HCT116 (cell line): ENCODE measurements at regions not wholly inside any gene's neighbourhood (a gene's known extent, or its start where the extent isn't known, plus 50 kb on each side); places are given as distances from the start of the nearest gene placed in this dataset.

Source experiments
- ATAC-seq: fragments of 200-7000 bp; cut with Tn5 transposase; 2 replicates; pipeline ENCODE4 v1.9.1; 2020; ENCODE audit warnings: mild to moderate bottlenecking, moderate library complexity
- BruUV-seq: library from RNA; stranded (reverse); fragments of 400-500 nt; replicated peaks from 2 replicates; lab custom pipeline; 2021; lab: Mats Ljungman, UMichigan
- CTCF ChIA-PET: fragments of 300-600 bp; sonication (Branson Sonifier 250); formaldehyde crosslinking; loops from one replicate; lab custom pipeline; 2021; ENCODE audit warnings: antibody characterized with exemption; lab: Charles Lee
- POLR2A ChIA-PET: fragments of 300-600, 350-600 bp; sonication (Branson Sonifier 250); formaldehyde crosslinking; loops from one replicate; lab custom pipeline; 2021; ENCODE audit warnings: antibody characterized with exemption; lab: Charles Lee
- RAD21 ChIA-PET, 2 experiments: fragments of 300-600 bp; sonication (Branson Sonifier 250); formaldehyde crosslinking; loops; one replicate each; lab custom pipeline; 2023; ENCODE audit warnings: low total read pairs in 2 of 2; ENCODE audit not compliant: uncharacterized antibody in 2 of 2, unreplicated experiment in 2 of 2, low non-redundant PET in 1 of 2; lab: Charles Lee
- DNase-seq: peaks from one replicate; pipeline ENCODE4 v3.0.0-alpha.2; 2010; ENCODE audit warnings: low read depth, low spot score
- H2AFZ ChIP-seq: fragments of 200-600 bp; shearing (Covaris generic), sonication (generic); 2 replicates; pipeline ENCODE4 v1.6.1; 2017; ENCODE audit warnings: low read depth, mixed run types, mixed read lengths, antibody characterized with exemption, low read length; ENCODE audit not compliant: poor library complexity, severe bottlenecking
- H3K27ac ChIP-seq: 2 replicates; pipeline ENCODE4 v1.5.1; 2012; ENCODE audit warnings: low read depth, low read length
- H3K27me3 ChIP-seq: fragments of 200-600 bp; sonication (generic); 2 replicates; pipeline ENCODE4 v1.6.1; 2016; ENCODE audit warnings: mixed run types, low read length, mixed read lengths; ENCODE audit not compliant: insufficient read depth
- H3K36me3 ChIP-seq, 2 experiments: fragments of 200-500 bp in 1 of 2; fragments of 200-600 bp in 1 of 2; sonication (Bioruptor generic) in 1 of 2; sonication (generic) in 1 of 2; 2 replicates each; pipeline versions ENCODE4 v1.5.1 to v1.6.1; 2014 to 2016; ENCODE audit warnings: low read length in 2 of 2, inconsistent platforms in 1 of 2, mixed read lengths in 1 of 2, mixed run types in 1 of 2; ENCODE audit not compliant: insufficient read depth in 2 of 2, control insufficient read depth in 1 of 2
- H3K4me1 ChIP-seq, 2 experiments: fragments of 200-600 bp in 1 of 2; sonication (generic) in 1 of 2; 2 replicates each; pipeline versions ENCODE4 v1.5.1 to v1.6.1; 2012 to 2017; ENCODE audit warnings: low read length in 2 of 2, inconsistent platforms in 1 of 2, mild to moderate bottlenecking in 1 of 2, mixed read lengths in 1 of 2, mixed run types in 1 of 2, moderate library complexity in 1 of 2; ENCODE audit not compliant: insufficient read depth in 2 of 2, control insufficient read depth in 1 of 2
- H3K4me2 ChIP-seq: fragments of 200-600 bp; sonication (generic); 2 replicates; pipeline ENCODE4 v1.6.1; 2017; ENCODE audit warnings: mixed run types, low read length, mixed read lengths
- H3K4me3 ChIP-seq, 2 experiments: fragments of 200-600 bp in 1 of 2; sonication (generic) in 1 of 2; replicated peaks in 1 of 2; 2 replicates each; pipeline ENCODE4 v1.5.1; 2011 to 2016; ENCODE audit warnings: low read length in 2 of 2, control low read depth in 1 of 2, low read depth in 1 of 2, mild to moderate bottlenecking in 1 of 2, mixed read lengths in 1 of 2, mixed run types in 1 of 2
- H3K79me2 ChIP-seq: fragments of 200-600 bp; sonication (generic); 2 replicates; pipeline ENCODE4 v1.6.1; 2017; ENCODE audit warnings: mild to moderate bottlenecking, mixed run types, low read length, moderate library complexity, mixed read lengths; ENCODE audit not compliant: insufficient read depth
- H3K9ac ChIP-seq: fragments of 200-600 bp; sonication (generic); 2 replicates; pipeline ENCODE4 v1.6.1; 2016; ENCODE audit warnings: low read length, mixed read lengths
- H3K9me2 ChIP-seq: fragments of 200-600 bp; sonication (generic), shearing (Covaris generic); 2 replicates; pipeline ENCODE4 v1.6.1; 2017; ENCODE audit warnings: mixed run types, mild to moderate bottlenecking, moderate library complexity; ENCODE audit not compliant: insufficient read depth
- H3K9me3 ChIP-seq, 2 experiments: fragments of 200-500 bp in 1 of 2; fragments of 200-600 bp in 1 of 2; sonication (Bioruptor generic) in 1 of 2; sonication (generic) in 1 of 2; 2 replicates each; pipeline ENCODE4 v1.6.1; 2014 to 2017; ENCODE audit warnings: low read length in 2 of 2, mixed read lengths in 2 of 2, inconsistent platforms in 1 of 2, low read depth in 1 of 2, mild to moderate bottlenecking in 1 of 2, mixed run types in 1 of 2, moderate library complexity in 1 of 2; ENCODE audit not compliant: control insufficient read depth in 1 of 2, insufficient read depth in 1 of 2
- H4K20me1 ChIP-seq: fragments of 200-600 bp; sonication (generic), shearing (Covaris generic); 2 replicates; pipeline ENCODE4 v1.6.1; 2017; ENCODE audit warnings: mixed run types, mild to moderate bottlenecking, moderate library complexity; ENCODE audit not compliant: insufficient read depth
- CEBPB ChIP-seq: IDR thresholded peaks from 2 replicates; pipeline ENCODE4 v1.6.1; 2012; ENCODE audit warnings: low read depth
- EGR1 ChIP-seq: IDR thresholded peaks from 2 replicates; pipeline ENCODE4 v1.6.1; 2012; ENCODE audit warnings: low read depth
- ELF1 ChIP-seq: IDR thresholded peaks from 2 replicates; pipeline ENCODE4 v1.6.1; 2012; ENCODE audit warnings: low read depth, borderline replicate concordance
- EZH2 ChIP-seq: fragments of 200-600 bp; sonication (generic); IDR thresholded peaks from 2 replicates; pipeline ENCODE4 v1.6.1; 2017; ENCODE audit warnings: antibody characterized with exemption, mixed run types
- EZH2phosphoT487 ChIP-seq: fragments of 200-600 bp; IDR thresholded peaks from 2 replicates; pipeline ENCODE4 v1.6.1; 2018; ENCODE audit warnings: antibody characterized with exemption, borderline replicate concordance
- FOSL1 ChIP-seq: IDR thresholded peaks from 2 replicates; pipeline ENCODE4 v1.6.1; 2012; ENCODE audit warnings: low read depth
- JUND ChIP-seq: IDR thresholded peaks from 2 replicates; pipeline ENCODE4 v1.6.1; 2012
- POLR2A ChIP-seq: IDR thresholded peaks from 2 replicates; pipeline ENCODE4 v1.7.0; 2011; ENCODE audit warnings: borderline replicate concordance; ENCODE audit not compliant: insufficient read depth, insufficient read length; ENCODE audit errors: extremely low read depth
- POLR2AphosphoS5 ChIP-seq: IDR thresholded peaks from 2 replicates; pipeline ENCODE4 v1.6.1; 2011; ENCODE audit warnings: mild to moderate bottlenecking, low read depth, low read length, moderate library complexity
- SIN3A ChIP-seq: IDR thresholded peaks from 2 replicates; pipeline ENCODE4 v1.6.1; 2012; ENCODE audit warnings: low read depth
- SRF ChIP-seq: IDR thresholded peaks from 2 replicates; pipeline ENCODE4 v1.6.1; 2012; ENCODE audit warnings: low read depth
- TCF7L2 ChIP-seq: IDR thresholded peaks from 2 replicates; pipeline ENCODE4 v1.7.0; 2011; ENCODE audit warnings: borderline replicate concordance, inconsistent platforms; ENCODE audit not compliant: insufficient read depth, insufficient read length; ENCODE audit errors: extremely low read depth
- YY1 ChIP-seq: IDR thresholded peaks from 2 replicates; pipeline ENCODE4 v1.6.1; 2011; ENCODE audit warnings: low read length, low read depth, moderate library complexity, mild to moderate bottlenecking; ENCODE audit not compliant: insufficient replicate concordance; ENCODE audit errors: extremely low read depth
- ZFX ChIP-seq: fragments of 450-650 bp; IDR thresholded peaks from 2 replicates; pipeline ENCODE4 v1.6.1; 2017
- ZNF274 ChIP-seq: fragments of 200-500 bp; sonication (Bioruptor generic); IDR thresholded peaks from 2 replicates; pipeline ENCODE4 v1.6.1; 2014; ENCODE audit warnings: mild to moderate bottlenecking, low read depth, low read length, inconsistent platforms
- intact Hi-C: fragments of 100-400 bp; cut with micrococcal nuclease; formaldehyde crosslinking; loops from 2 replicates; pipeline ENCODE4 v1.10.0; 2022
- TF ChIP-seq, protein P1 (sequence below): IDR thresholded peaks from 2 replicates; pipeline ENCODE4 v1.6.1; 2012; ENCODE audit warnings: low read depth
- TF ChIP-seq, protein P2 (sequence below): IDR thresholded peaks from 2 replicates; pipeline ENCODE4 v1.6.1; 2012
- TF ChIP-seq, protein P3 (sequence below): IDR thresholded peaks from 2 replicates; pipeline ENCODE4 v1.6.1; 2012
- TF ChIP-seq, protein P4 (sequence below): IDR thresholded peaks from 2 replicates; pipeline ENCODE4 v1.6.1; 2011; ENCODE audit warnings: mild to moderate bottlenecking, low read length, moderate library complexity; ENCODE audit not compliant: insufficient replicate concordance; ENCODE audit errors: extremely low read depth
- TF ChIP-seq, protein P5 (sequence below), 3 experiments: fragments of 200-600 bp in 1 of 3; sonication (generic) in 1 of 3; IDR thresholded peaks in 2 of 3; conservative IDR thresholded peaks in 1 of 3; 2 replicates each; pipeline ENCODE4 v1.5.1; 2012 to 2017; ENCODE audit warnings: low read depth in 2 of 3, low read length in 2 of 3, antibody characterized with exemption in 1 of 3, borderline replicate concordance in 1 of 3, control low read depth in 1 of 3, mild to moderate bottlenecking in 1 of 3, mixed read lengths in 1 of 3, mixed run types in 1 of 3, moderate library complexity in 1 of 3; ENCODE audit not compliant: insufficient read depth in 1 of 3

DNA sequence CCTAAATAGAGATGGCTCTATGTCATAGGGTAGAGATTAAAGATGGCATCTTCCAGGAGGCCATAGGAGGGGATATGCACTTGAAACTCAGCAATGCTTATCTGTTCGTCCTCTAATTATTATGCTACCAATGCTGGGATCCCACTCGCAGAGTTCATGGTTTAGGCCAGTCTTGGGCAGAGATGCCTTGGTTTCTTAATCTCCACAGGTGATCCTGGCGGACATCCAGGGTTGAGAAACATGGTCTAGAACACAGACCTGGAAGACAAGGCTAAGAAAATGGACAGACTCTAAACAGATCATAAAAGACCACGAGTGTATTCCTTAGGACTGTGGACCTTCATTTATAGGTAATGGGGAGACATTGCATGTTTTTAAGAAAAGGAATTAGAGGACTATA, 70.0 kb upstream of the IRS2 start:
- H3K36me3 ChIP-seq, result no peaks in the 10 kb centered on the region
- H2AFZ ChIP-seq, result no peak overlapping the region
- no peak overlapping the region for H3K27ac ChIP-seq
- no peak for DNase-seq
- intact Hi-C loops, result no loop called here
- no peak for ATAC-seq
- TF ChIP-seq EGR1 (no peak), TCF7L2 (no peak), FOSL1 (no peak), POLR2AphosphoS5 (no peak), YY1 (no peak), ZNF274 (no peak), CEBPB (no peak), ZFX (no peak), SIN3A (no peak), JUND (no peak), SRF (no peak), EZH2phosphoT487 (no peak), EZH2 (no peak), POLR2A (no peak), ELF1 (no peak)
- TF ChIP-seq, protein P1, sequence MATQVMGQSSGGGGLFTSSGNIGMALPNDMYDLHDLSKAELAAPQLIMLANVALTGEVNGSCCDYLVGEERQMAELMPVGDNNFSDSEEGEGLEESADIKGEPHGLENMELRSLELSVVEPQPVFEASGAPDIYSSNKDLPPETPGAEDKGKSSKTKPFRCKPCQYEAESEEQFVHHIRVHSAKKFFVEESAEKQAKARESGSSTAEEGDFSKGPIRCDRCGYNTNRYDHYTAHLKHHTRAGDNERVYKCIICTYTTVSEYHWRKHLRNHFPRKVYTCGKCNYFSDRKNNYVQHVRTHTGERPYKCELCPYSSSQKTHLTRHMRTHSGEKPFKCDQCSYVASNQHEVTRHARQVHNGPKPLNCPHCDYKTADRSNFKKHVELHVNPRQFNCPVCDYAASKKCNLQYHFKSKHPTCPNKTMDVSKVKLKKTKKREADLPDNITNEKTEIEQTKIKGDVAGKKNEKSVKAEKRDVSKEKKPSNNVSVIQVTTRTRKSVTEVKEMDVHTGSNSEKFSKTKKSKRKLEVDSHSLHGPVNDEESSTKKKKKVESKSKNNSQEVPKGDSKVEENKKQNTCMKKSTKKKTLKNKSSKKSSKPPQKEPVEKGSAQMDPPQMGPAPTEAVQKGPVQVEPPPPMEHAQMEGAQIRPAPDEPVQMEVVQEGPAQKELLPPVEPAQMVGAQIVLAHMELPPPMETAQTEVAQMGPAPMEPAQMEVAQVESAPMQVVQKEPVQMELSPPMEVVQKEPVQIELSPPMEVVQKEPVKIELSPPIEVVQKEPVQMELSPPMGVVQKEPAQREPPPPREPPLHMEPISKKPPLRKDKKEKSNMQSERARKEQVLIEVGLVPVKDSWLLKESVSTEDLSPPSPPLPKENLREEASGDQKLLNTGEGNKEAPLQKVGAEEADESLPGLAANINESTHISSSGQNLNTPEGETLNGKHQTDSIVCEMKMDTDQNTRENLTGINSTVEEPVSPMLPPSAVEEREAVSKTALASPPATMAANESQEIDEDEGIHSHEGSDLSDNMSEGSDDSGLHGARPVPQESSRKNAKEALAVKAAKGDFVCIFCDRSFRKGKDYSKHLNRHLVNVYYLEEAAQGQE, result no peak
- TF ChIP-seq, protein P2, sequence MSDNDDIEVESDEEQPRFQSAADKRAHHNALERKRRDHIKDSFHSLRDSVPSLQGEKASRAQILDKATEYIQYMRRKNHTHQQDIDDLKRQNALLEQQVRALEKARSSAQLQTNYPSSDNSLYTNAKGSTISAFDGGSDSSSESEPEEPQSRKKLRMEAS, result no peak
- TF ChIP-seq, protein P3, sequence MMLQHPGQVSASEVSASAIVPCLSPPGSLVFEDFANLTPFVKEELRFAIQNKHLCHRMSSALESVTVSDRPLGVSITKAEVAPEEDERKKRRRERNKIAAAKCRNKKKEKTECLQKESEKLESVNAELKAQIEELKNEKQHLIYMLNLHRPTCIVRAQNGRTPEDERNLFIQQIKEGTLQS, result no peak
- TF ChIP-seq, protein P4, sequence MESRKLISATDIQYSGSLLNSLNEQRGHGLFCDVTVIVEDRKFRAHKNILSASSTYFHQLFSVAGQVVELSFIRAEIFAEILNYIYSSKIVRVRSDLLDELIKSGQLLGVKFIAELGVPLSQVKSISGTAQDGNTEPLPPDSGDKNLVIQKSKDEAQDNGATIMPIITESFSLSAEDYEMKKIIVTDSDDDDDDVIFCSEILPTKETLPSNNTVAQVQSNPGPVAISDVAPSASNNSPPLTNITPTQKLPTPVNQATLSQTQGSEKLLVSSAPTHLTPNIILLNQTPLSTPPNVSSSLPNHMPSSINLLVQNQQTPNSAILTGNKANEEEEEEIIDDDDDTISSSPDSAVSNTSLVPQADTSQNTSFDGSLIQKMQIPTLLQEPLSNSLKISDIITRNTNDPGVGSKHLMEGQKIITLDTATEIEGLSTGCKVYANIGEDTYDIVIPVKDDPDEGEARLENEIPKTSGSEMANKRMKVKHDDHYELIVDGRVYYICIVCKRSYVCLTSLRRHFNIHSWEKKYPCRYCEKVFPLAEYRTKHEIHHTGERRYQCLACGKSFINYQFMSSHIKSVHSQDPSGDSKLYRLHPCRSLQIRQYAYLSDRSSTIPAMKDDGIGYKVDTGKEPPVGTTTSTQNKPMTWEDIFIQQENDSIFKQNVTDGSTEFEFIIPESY, result no peak
- TF ChIP-seq, protein P5, sequence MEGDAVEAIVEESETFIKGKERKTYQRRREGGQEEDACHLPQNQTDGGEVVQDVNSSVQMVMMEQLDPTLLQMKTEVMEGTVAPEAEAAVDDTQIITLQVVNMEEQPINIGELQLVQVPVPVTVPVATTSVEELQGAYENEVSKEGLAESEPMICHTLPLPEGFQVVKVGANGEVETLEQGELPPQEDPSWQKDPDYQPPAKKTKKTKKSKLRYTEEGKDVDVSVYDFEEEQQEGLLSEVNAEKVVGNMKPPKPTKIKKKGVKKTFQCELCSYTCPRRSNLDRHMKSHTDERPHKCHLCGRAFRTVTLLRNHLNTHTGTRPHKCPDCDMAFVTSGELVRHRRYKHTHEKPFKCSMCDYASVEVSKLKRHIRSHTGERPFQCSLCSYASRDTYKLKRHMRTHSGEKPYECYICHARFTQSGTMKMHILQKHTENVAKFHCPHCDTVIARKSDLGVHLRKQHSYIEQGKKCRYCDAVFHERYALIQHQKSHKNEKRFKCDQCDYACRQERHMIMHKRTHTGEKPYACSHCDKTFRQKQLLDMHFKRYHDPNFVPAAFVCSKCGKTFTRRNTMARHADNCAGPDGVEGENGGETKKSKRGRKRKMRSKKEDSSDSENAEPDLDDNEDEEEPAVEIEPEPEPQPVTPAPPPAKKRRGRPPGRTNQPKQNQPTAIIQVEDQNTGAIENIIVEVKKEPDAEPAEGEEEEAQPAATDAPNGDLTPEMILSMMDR (IDR thresholded peaks at IDR 0.05 in 2 of 3, conservative IDR thresholded peaks at IDR 0.05 in 1 of 3; ENCODE audit: borderline replicate concordance in 1 of 3, insufficient read depth in 1 of 3, low read depth in 2 of 3, low read length in 2 of 3), result no peak
- H3K27me3 ChIP-seq, result no peaks in the 10 kb centered on the region
- ChIA-PET CTCF (no interaction called here), RAD21 (no interaction called here), POLR2A (no interaction called here)
- BruUV-seq, result no TSS peak
- H3K4me3 ChIP-seq, result no peak overlapping the region
- no peaks in the 10 kb centered on the region for H3K79me2 ChIP-seq
- H3K9me2 ChIP-seq, result no peaks in the 10 kb centered on the region
- no peak overlapping the region for H3K4me2 ChIP-seq
- peaks cover 0 to 13% of the 10 kb centered on the region in 2 experiments; a peak in 2 of 4 replicates for H3K4me1 ChIP-seq
- no peak overlapping the region for H3K9ac ChIP-seq
- no peaks in the 10 kb centered on the region for H4K20me1 ChIP-seq
- H3K9me3 ChIP-seq, result no peaks in the 10 kb centered on the region
